Medulla oblongata (tissue), 1 donor: ENCODE measurements at regions not wholly inside any gene's neighbourhood (a gene's known extent, or its start where the extent isn't known, plus 50 kb on each side); places are given as distances from the start of the nearest gene placed in this dataset.

Source experiments
- DNase-seq: peaks from one replicate; pipeline ENCODE4 v3.0.0-alpha.2; 2015; ENCODE audit errors: extremely low spot score

GRCh38 chr12:107347261-107347660, 253.9 kb upstream of the CRY1 start:
- DNase-seq, result no peak

- DNase-seq, result peak; percentile 79
These were observed 255.8 kb upstream of the CRY1 start for GRCh38 chr12:107349008-107349747.

GRCh38 chr12:107349839-107350238, 256.5 kb upstream of the CRY1 start:
- no peak for DNase-seq

- DNase-seq, result no peak
These were observed 257.8 kb upstream of the CRY1 start for GRCh38 chr12:107351109-107351508.

- no peak for DNase-seq
These were observed 258.4 kb upstream of the CRY1 start for GRCh38 chr12:107351713-107352112.

GRCh38 chr12:107352347-107353081, 259.2 kb upstream of the CRY1 start:
- peak; percentile 39 for DNase-seq

GRCh38 chr12:107353312-107353711, 260.0 kb upstream of the CRY1 start:
- DNase-seq, result no peak

- no peak for DNase-seq
These were observed 261.7 kb upstream of the CRY1 start for GRCh38 chr12:107355004-107355565.

GRCh38 chr12:107355612-107356011, 262.3 kb upstream of the CRY1 start:
- no peak for DNase-seq

- DNase-seq, result no peak
These were observed 263.1 kb upstream of the CRY1 start for GRCh38 chr12:107356266-107356936.

GRCh38 chr12:107356937-107357295, 263.6 kb upstream of the CRY1 start:
- no peak for DNase-seq

GRCh38 chr12:107359382-107359781, 266.0 kb upstream of the CRY1 start:
- no peak for DNase-seq

- DNase-seq, result no peak
These were observed 266.7 kb upstream of the CRY1 start for GRCh38 chr12:107360033-107360432.

- DNase-seq, result no peak
These were observed 267.1 kb upstream of the CRY1 start for GRCh38 chr12:107360482-107360881.

GRCh38 chr12:107361970-107362369, 268.6 kb upstream of the CRY1 start:
- DNase-seq, result no peak

GRCh38 chr12:107362960-107363359, 269.6 kb upstream of the CRY1 start:
- no peak for DNase-seq

- no peak for DNase-seq
These were observed 271.6 kb upstream of the CRY1 start for GRCh38 chr12:107364875-107365518.

GRCh38 chr12:107365703-107366102, 272.4 kb upstream of the CRY1 start:
- no peak for DNase-seq

- DNase-seq, result no peak
These were observed 273.0 kb upstream of the CRY1 start for GRCh38 chr12:107366322-107366721.

GRCh38 chr12:107368586-107368985, 275.2 kb upstream of the CRY1 start:
- no peak for DNase-seq

GRCh38 chr12:107369006-107369405, 275.7 kb upstream of the CRY1 start:
- no peak for DNase-seq

GRCh38 chr12:107369679-107370078, 276.3 kb upstream of the CRY1 start:
- DNase-seq, result peak; percentile 51
